SK-N-SH (cell line): ENCODE measurements at regions not wholly inside any gene's neighbourhood (a gene's known extent, or its start where the extent isn't known, plus 50 kb on each side); places are given as distances from the start of the nearest gene placed in this dataset.

Source experiments
- CTCF ChIA-PET: fragments of 300-600, 350-600 bp; formaldehyde crosslinking; extraction: SDS; loops from one replicate; lab custom pipeline; 2021; lab: Yijun Ruan, JAX
- POLR2A ChIA-PET: fragments of 350-600 bp; sonication (Branson Sonifier 250); formaldehyde crosslinking; extraction: SDS; loops from one replicate; lab custom pipeline; 2020; ENCODE audit warnings: antibody characterized with exemption, inconsistent platforms; lab: Yijun Ruan, JAX
- DNase-seq: peaks from one replicate; pipeline ENCODE4 v3.0.0; 2012
- H2AFZ ChIP-seq: fragments of 200-600 bp; sonication (generic); 2 replicates; pipeline ENCODE4 v1.8.1; 2016; ENCODE audit warnings: antibody characterized with exemption, mild to moderate bottlenecking, low read depth
- H3F3A ChIP-seq: fragments of 200-600 bp; sonication (generic); replicated peaks from 2 replicates; pipeline ENCODE3; 2016; ENCODE audit warnings: antibody characterized with exemption, mild to moderate bottlenecking; ENCODE audit not compliant: insufficient read depth
- H3K27ac ChIP-seq, 2 experiments: fragments of 200-500 bp in 1 of 2; fragments of 200-600 bp in 1 of 2; sonication (Bioruptor generic) in 1 of 2; sonication (generic), shearing (Covaris generic) in 1 of 2; 2 replicates each; pipeline versions ENCODE4 v1.5.1 to v1.6.1; 2014 to 2016; ENCODE audit warnings: low read depth in 2 of 2, inconsistent platforms in 1 of 2, low read length in 1 of 2, mild to moderate bottlenecking in 1 of 2, mixed read lengths in 1 of 2
- H3K27me3 ChIP-seq: fragments of 200-600 bp; sonication (generic), shearing (Covaris generic); 2 replicates; pipeline ENCODE4 v1.6.1; 2016; ENCODE audit warnings: mixed run types; ENCODE audit not compliant: insufficient read depth
- H3K36me3 ChIP-seq, 2 experiments: fragments of 200-500 bp in 1 of 2; fragments of 200-600 bp in 1 of 2; sonication (Bioruptor generic) in 1 of 2; sonication (generic) in 1 of 2; replicated peaks in 1 of 2; 2 replicates each; pipeline versions ENCODE3 to v1.5.1; 2014 to 2016; ENCODE audit warnings: low read length in 1 of 2, mild to moderate bottlenecking in 1 of 2; ENCODE audit not compliant: insufficient read depth in 2 of 2, control insufficient read depth in 1 of 2
- H3K4me1 ChIP-seq, 2 experiments: fragments of 200-500 bp in 1 of 2; fragments of 200-600 bp in 1 of 2; sonication (Bioruptor generic) in 1 of 2; sonication (generic), shearing (Covaris generic) in 1 of 2; 2 replicates each; pipeline versions ENCODE4 v1.5.1 to v1.6.1; 2014 to 2016; ENCODE audit warnings: low read depth in 1 of 2, low read length in 1 of 2, mixed run types in 1 of 2; ENCODE audit not compliant: insufficient read depth in 2 of 2, control insufficient read depth in 1 of 2
- H3K4me2 ChIP-seq: fragments of 200-600 bp; sonication (generic), shearing (Covaris generic); 2 replicates; pipeline ENCODE4 v1.6.1; 2017; ENCODE audit warnings: mixed run types
- H3K4me3 ChIP-seq, 2 experiments: fragments of 200-500 bp in 1 of 2; fragments of 200-600 bp in 1 of 2; sonication (Bioruptor generic) in 1 of 2; sonication (generic), shearing (Covaris generic) in 1 of 2; 2 replicates each; pipeline versions ENCODE4 v1.5.1 to v1.8.1; 2014 to 2016; ENCODE audit warnings: low read depth in 2 of 2, inconsistent platforms in 1 of 2, low read length in 1 of 2, mild to moderate bottlenecking in 1 of 2, mixed read lengths in 1 of 2, moderate library complexity in 1 of 2
- H3K79me2 ChIP-seq: fragments of 200-600 bp; sonication (generic); 2 replicates; pipeline ENCODE4 v1.8.1; 2017; ENCODE audit warnings: mild to moderate bottlenecking; ENCODE audit not compliant: insufficient read depth
- H3K9ac ChIP-seq: fragments of 200-600 bp; sonication (generic); 2 replicates; pipeline ENCODE4 v1.6.1; 2017; ENCODE audit warnings: mixed run types
- H3K9me2 ChIP-seq: fragments of 200-600 bp; sonication (generic); 2 replicates; pipeline ENCODE4 v1.6.1; 2017; ENCODE audit warnings: mixed run types
- H3K9me3 ChIP-seq: fragments of 200-600 bp; sonication (generic); 2 replicates; pipeline ENCODE4 v1.6.1; 2017; ENCODE audit warnings: mixed run types, mild to moderate bottlenecking, moderate library complexity
- H4K20me1 ChIP-seq: fragments of 200-600 bp; sonication (generic); 2 replicates; pipeline ENCODE4 v1.6.1; 2017; ENCODE audit warnings: mild to moderate bottlenecking, mixed run types; ENCODE audit not compliant: insufficient read depth
- CTCF ChIP-seq: fragments of 200-600 bp; sonication (generic); IDR thresholded peaks from 2 replicates; pipeline ENCODE4 v1.6.1; 2017; ENCODE audit warnings: antibody characterized with exemption, mild to moderate bottlenecking, moderate library complexity
- EP300 ChIP-seq, 2 experiments: IDR thresholded peaks; 2 replicates each; pipeline versions ENCODE4 v1.4.0 to v1.6.1; 2012; ENCODE audit warnings: borderline replicate concordance in 1 of 2, low read depth in 1 of 2, low read length in 1 of 2
- EZH2phosphoT487 ChIP-seq: fragments of 200-600 bp; sonication (generic); IDR thresholded peaks from 2 replicates; pipeline ENCODE4 v1.6.1; 2017; ENCODE audit warnings: low read depth, mixed run types, mild to moderate bottlenecking, antibody characterized with exemption, moderate library complexity, borderline replicate concordance
- FOXM1 ChIP-seq: IDR thresholded peaks from 2 replicates; pipeline ENCODE4 v1.4.0; 2012; ENCODE audit warnings: low read depth, mild to moderate bottlenecking
- NFIC ChIP-seq: IDR thresholded peaks from 2 replicates; pipeline ENCODE4 v1.4.0; 2012; ENCODE audit warnings: borderline replicate concordance
- PBX3 ChIP-seq: IDR thresholded peaks from 2 replicates; pipeline ENCODE4; 2012
- RAD21 ChIP-seq: IDR thresholded peaks from 2 replicates; pipeline ENCODE4 v1.6.1; 2012; ENCODE audit warnings: mild to moderate bottlenecking, low read length
- REST ChIP-seq: IDR thresholded peaks from 2 replicates; pipeline ENCODE4 v1.6.1; 2012; ENCODE audit warnings: mild to moderate bottlenecking, low read depth, low read length, moderate library complexity
- USF2 ChIP-seq: fragments of 150-350 bp; IDR thresholded peaks from 2 replicates; pipeline ENCODE4 v1.6.1; 2017; ENCODE audit warnings: antibody characterized with exemption, low read length, low read depth, borderline replicate concordance
- WGBS: methylation state at CpG from one replicate; pipeline ENCODE4 v1.1.6; 2017; ENCODE audit warnings: low lambda C conversion rate; 5-methylcytosine and 5-hydroxymethylcytosine counted together

GRCh38 chrX:146189371-146189770 lies 371.7 kb downstream of the SLITRK2 start:
- H3K4me2 ChIP-seq, result no peak overlapping the region
- H3K9me2 ChIP-seq, result no peaks in the 10 kb centered on the region
- H3K27me3 ChIP-seq, result no peaks in the 10 kb centered on the region
- H3K36me3 ChIP-seq, result no peaks in the 10 kb centered on the region
- H3F3A ChIP-seq, result no peaks in the 10 kb centered on the region
- DNase-seq, result no peak
- H3K9ac ChIP-seq, result no peak overlapping the region
- H4K20me1 ChIP-seq, result no peaks in the 10 kb centered on the region
- CTCF ChIA-PET, result no interaction called here
- 0% methylated on average over 3 of the region's 3 CpGs for WGBS
- no peaks in the 10 kb centered on the region for H3K9me3 ChIP-seq
- POLR2A ChIA-PET, result no interaction called here
- TF ChIP-seq FOXM1 (no peak), PBX3 (no peak)
- no peak overlapping the region; a peak in 1 of 4 replicates for H3K4me3 ChIP-seq
- no peaks in the 10 kb centered on the region for H3K79me2 ChIP-seq
- H2AFZ ChIP-seq, result no peak overlapping the region
- H3K4me1 ChIP-seq, result no peaks in the 10 kb centered on the region
- H3K27ac ChIP-seq, result no peak overlapping the region

- no peaks in the 10 kb centered on the region for H3K27me3 ChIP-seq
- CTCF ChIA-PET, result interaction anchor here (1.6 kb wide), 1 partner anchor 10 kb away, joined by 5 read pairs; no protein-coding TSS in a partner anchor
- H3F3A ChIP-seq, result no peaks in the 10 kb centered on the region
- no peaks in the 10 kb centered on the region for H3K4me1 ChIP-seq
- no peaks in the 10 kb centered on the region for H3K79me2 ChIP-seq
- no peaks in the 10 kb centered on the region for H3K9me3 ChIP-seq
- H3K4me3 ChIP-seq, result no peak overlapping the region
- no peak overlapping the region for H2AFZ ChIP-seq
- H3K9me2 ChIP-seq, result no peaks in the 10 kb centered on the region
- DNase-seq, result no peak
- 12% methylated on average over 4 of the region's 4 CpGs for WGBS
- H3K36me3 ChIP-seq, result no peaks in the 10 kb centered on the region
- POLR2A ChIA-PET, result no interaction called here
- H4K20me1 ChIP-seq, result no peaks in the 10 kb centered on the region
- no peak for TF ChIP-seq EZH2phosphoT487
- no peak for TF ChIP-seq USF2
- TF ChIP-seq NFIC, result no peak
- no peak overlapping the region for H3K9ac ChIP-seq
- no peak overlapping the region for H3K27ac ChIP-seq
- H3K4me2 ChIP-seq, result no peak overlapping the region
Measured at GRCh38 chrX:146208821-146209220, 391.2 kb downstream of the SLITRK2 start.

GRCh38 chrX:146224442-146224841 lies 406.8 kb downstream of the SLITRK2 start:
- POLR2A ChIA-PET, result no interaction called here
- CTCF ChIA-PET, result interaction anchor here (0.9 kb wide), 1 partner anchor 9 kb away, joined by 3 read pairs; no protein-coding TSS in a partner anchor

More at GRCh38 chrX:146224442-146224841, 406.8 kb downstream of the SLITRK2 start:
- Histone ChIP-seq H3K4me3 (no peak overlapping the region), H3K79me2 (no peaks in the 10 kb centered on the region), H3K27me3 (no peaks in the 10 kb centered on the region), H3K9ac (no peak overlapping the region), H3K9me2 (no peaks in the 10 kb centered on the region), H3K4me2 (no peak overlapping the region), H3F3A (no peaks in the 10 kb centered on the region), H3K27ac (no peak overlapping the region), H2AFZ (no peak overlapping the region)
- no peak for DNase-seq
- 0% methylated on average over 1 of the region's 1 CpG for WGBS
- no peak for TF ChIP-seq REST
- peak; percentile 45 for TF ChIP-seq RAD21
- TF ChIP-seq EP300 (IDR thresholded peaks at IDR 0.05; ENCODE audit: borderline replicate concordance in 1 of 2, low read depth in 1 of 2, low read length in 1 of 2), result no peak
- peak; percentile 31 for TF ChIP-seq CTCF
- TF ChIP-seq, all 33 proteins: peak for 2
- Histone ChIP-seq H3K4me1 (no peaks in the 10 kb centered on the region), H4K20me1 (no peaks in the 10 kb centered on the region), H3K9me3 (no peaks in the 10 kb centered on the region), H3K36me3 (no peaks in the 10 kb centered on the region)
